ENCODE measurements at regions not wholly inside any gene's neighbourhood (a gene's known extent, or its start where the extent isn't known, plus 50 kb on each side); places are given as distances from the start of the nearest gene placed in this dataset.

GRCh38 chr5:56366986-56367385 is 133.9 kb upstream of the ANKRD55 start:
- no peak for DNase-seq

GRCh38 chr5:56361398-56361797 is 128.3 kb upstream of the ANKRD55 start:
- DNase-seq, result no peak

- no peak for DNase-seq
Observed at GRCh38 chr5:56360816-56361215, 127.7 kb upstream of the ANKRD55 start.

GRCh38 chr5:56359809-56360685 is 126.9 kb upstream of the ANKRD55 start:
- no peak for DNase-seq

GRCh38 chr5:56358703-56359681 is 125.9 kb upstream of the ANKRD55 start:
- DNase-seq, result no peak

- DNase-seq, result no peak
Observed at GRCh38 chr5:56358046-56358445, 124.9 kb upstream of the ANKRD55 start.

- no peak for DNase-seq
Observed at GRCh38 chr5:56357426-56357825, 124.3 kb upstream of the ANKRD55 start.

- DNase-seq, result no peak
Observed at GRCh38 chr5:56356836-56357160, 123.7 kb upstream of the ANKRD55 start.

- no peak for DNase-seq
Observed at GRCh38 chr5:56356121-56356835, 123.1 kb upstream of the ANKRD55 start.

GRCh38 chr5:56354836-56355235 is 121.7 kb upstream of the ANKRD55 start:
- no peak for DNase-seq

GRCh38 chr5:56352808-56353590 is 119.9 kb upstream of the ANKRD55 start:
- no peak for DNase-seq

- DNase-seq, result no peak
Observed at GRCh38 chr5:56350597-56351170, 117.6 kb upstream of the ANKRD55 start.

- DNase-seq, result no peak
Observed at GRCh38 chr5:56350011-56350596, 117.0 kb upstream of the ANKRD55 start.

GRCh38 chr5:56349461-56349860 is 116.3 kb upstream of the ANKRD55 start:
- DNase-seq, result no peak

- DNase-seq, result no peak
Observed at GRCh38 chr5:56346741-56347535, 113.8 kb upstream of the ANKRD55 start.

- DNase-seq, result no peak
Observed at GRCh38 chr5:56346044-56346710, 113.0 kb upstream of the ANKRD55 start.

GRCh38 chr5:56345352-56345751 is 112.2 kb upstream of the ANKRD55 start:
- DNase-seq, result no peak

GRCh38 chr5:56344594-56344993 is 111.5 kb upstream of the ANKRD55 start:
- DNase-seq, result no peak

- no peak for DNase-seq
Observed at GRCh38 chr5:56343988-56344387, 110.9 kb upstream of the ANKRD55 start.

GRCh38 chr5:56342616-56343015 is 109.5 kb upstream of the ANKRD55 start:
- DNase-seq, result no peak
